CD4-positive, alpha-beta T cell treated with Interleukin-12 subunit alpha and Interleukin-12 subunit beta, for 1 hour (primary cell): ENCODE measurements at regions not wholly inside any gene's neighbourhood (a gene's known extent, or its start where the extent isn't known, plus 50 kb on each side); places are given as distances from the start of the nearest gene placed in this dataset.
"Not testable (repeated sequence)": the region's sequence is repeated elsewhere in the genome, so short reads cannot be mapped to it uniquely, and the experiment has no call there.

Experiments used
- DNase-seq: peaks from one replicate; pipeline ENCODE4 v3.0.0-alpha.2; 2020

DNA sequence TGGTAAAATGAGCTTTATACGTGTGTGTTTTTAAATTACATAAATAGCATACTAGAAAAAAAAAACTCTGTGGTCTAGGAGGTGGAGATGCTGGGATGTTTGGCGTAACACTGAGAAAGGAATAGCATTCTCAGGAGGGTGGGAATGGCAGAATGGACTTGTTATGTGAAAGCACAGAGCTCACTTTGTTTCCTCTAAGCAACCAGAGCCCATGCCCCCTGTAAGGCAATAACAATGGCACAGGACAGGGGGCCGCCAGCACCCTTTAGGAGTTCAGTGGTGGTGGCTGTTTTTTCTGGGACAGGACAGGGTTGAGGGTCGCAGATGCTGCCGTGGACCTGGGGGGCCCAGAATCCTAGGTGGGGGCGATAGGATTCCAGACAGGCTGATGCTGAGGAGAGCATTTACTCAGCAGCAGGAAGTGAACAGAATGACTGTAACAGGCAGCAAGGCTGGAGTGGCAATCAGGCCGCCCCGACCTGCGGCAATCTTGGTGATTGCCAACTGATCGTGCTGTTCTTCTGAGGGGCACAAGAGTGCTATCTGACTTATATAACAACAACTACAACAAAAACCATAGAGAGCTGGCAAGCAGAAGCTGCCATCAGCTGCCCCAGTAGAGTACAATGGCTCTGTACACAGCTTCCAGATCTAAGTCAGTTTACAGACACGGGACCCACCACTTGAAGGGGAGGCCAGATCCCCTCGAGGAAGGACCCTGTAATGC is 160.4 kb downstream of the UACA start:
- no peak for DNase-seq

DNA sequence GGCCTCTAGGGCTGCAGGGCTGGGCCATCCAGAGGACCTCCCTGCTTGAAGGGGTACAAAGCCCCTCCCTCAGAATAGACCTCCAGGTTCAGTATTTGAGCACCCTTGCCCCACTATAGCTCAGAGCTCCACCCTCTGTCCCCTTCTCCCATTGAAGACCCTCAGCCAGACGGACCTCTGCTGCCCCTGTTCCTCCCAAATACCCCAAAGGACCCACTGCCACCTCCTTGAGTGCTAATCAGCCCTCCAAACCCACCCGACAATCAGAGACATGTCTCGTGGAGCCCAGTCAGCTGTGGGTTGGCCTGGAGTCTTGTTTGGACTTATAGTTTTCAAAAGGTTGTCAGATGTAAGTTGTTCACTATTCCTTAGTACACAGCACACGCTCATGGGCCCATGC is 161.1 kb downstream of the UACA start:
- no peak for DNase-seq

DNA sequence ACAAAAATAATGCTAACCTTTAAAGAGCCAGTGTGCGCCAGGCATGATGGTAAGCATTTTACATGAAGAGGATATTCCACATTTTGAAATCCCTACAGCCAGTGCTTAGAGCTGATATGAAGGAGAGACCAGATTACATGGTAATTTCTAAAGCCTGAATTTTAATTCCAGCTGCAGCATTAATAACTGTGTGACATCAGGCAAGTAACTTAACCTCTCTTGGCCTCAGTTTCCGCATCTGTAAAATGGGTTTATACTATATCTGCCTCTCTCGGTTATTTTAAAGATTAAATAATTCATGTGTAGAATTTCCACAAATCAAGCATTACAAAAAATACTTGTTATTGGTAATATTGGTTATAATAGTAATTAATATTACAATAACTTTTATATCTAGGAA is 165.4 kb downstream of the UACA start:
- no peak for DNase-seq

DNA sequence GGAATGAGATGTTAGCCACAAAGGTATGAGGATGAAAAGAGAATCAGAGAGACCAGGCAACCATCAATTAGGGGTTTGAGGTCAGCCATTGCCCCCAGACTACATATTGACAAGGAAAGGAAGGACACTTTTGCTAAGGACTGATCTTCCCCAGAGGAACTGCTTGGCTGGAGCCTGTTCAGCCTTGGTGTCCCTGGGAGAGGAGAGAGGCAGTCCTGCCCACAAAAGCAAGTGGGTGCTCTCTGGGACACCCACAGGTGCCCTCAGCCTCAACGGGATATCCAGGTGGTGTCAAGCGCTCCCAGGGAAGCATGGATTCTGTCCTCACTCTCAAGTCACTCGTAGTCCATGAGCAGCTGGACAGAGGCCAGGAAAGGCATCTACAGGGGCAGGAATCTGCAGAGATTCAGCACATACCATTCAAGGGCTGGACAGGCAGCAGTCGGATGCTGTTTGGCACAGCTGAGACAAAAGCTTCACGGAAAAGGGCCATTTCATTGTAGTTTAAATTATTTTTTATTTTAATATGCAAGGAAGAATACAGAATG is 166.2 kb downstream of the UACA start:
- no peak for DNase-seq

DNA sequence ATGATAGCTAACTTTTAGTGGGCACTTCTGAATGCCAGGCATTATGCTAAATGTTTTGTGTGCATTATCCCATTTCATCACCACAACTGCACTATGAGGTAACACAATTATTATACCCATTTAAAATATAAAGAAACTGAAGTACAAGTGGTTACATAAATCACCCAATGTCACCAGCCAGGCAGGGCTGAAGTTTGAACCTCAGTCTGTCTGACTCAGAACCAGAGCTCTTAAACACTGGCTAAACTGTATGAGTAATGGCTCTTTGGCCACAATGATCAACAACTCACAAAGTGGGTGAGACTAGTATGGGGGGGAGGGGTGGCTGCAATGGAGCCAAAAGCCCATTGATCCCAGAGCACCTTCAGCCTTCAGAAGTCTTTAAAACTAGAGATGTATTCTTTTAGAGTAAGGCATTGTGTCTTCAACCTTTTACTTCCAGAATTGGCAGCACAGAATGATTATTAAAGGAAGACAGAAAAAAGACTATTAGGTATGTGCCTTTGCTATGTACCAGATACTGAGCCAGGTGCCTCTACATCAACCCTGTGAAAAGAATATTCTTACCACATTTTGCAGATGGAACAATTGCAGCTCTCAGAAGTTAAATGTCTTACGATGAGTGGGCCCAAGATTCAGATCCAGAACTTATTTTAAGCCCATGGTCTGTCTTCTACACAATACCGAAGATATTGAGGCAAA is 166.9 kb downstream of the UACA start:
- DNase-seq = no peak

DNA sequence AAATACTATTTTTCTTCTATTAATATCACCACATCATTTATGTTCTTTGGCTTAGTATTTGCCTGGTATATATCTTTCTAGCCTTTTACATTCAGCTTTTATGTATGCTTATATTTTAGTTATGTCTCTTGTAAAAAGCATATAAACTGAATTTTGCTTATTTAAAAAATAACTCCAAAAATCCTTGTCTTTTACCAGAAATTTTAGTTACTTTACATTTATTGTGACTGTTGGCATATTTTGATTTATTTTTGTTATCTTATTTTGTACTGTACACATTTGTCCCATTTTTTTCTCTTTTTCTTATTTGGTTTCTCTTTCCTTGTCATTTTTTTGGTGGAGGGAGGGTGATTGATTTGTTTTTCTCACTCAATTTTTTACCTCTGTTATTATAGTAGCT is 169.6 kb downstream of the UACA start:
- DNase-seq = no peak

DNA sequence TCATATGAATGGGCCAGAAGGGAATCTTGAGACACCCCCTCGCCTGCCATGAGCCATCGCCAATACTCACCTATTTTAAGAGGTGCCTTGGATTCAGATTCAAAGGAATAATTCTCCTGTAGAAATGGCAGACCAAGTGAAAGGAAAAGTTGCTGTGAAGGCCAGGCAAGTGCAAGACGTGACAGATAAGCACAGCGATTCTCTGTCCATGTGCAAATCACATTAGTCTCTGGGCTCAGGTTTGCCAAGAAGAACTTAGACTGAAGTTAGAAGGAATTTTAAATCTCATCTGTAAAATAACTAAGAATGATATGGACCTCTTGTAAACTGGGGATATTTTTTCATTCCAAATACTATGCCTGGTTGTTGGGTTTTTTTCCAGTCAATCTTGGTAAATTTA is 173.6 kb downstream of the UACA start:
- no peak for DNase-seq

DNA sequence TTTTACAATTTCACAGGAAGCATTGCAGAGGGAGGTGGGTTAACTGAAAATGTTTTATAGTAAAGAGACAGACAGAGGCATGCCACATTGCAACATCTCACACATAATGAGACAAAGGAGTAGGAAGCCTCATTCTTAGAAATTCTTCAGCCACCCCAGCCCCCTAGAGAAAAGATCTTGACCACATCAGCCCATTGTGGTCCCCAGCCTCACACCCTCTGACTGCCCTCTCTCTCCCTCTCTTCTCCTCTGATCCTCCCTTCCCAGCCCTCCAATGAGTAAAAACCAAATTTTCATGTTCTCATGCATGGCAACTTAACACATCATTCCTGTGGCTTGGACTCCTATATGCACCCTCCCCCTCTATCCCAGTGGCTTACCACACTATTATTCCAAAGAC is 174.1 kb downstream of the UACA start:
- DNase-seq = no peak

DNA sequence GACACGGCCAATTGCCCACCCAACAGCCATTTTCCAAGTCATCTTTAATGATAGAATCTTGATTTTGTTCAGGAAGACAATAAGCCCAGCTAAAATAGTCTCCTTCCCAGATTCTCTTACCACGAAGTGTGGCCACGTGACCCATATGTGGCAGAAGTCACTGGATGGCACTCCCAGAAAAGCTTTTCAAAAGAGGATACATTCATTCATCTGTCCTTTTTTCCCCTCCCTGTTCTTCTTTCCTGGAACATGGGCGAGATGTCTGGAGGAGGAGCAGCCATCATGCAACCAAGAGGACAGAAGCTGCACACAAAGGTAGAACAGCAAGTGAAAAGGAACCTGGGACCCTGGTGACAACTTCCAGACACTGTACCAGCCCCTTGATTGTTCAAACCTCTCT is 174.7 kb downstream of the UACA start:
- no peak for DNase-seq

DNA sequence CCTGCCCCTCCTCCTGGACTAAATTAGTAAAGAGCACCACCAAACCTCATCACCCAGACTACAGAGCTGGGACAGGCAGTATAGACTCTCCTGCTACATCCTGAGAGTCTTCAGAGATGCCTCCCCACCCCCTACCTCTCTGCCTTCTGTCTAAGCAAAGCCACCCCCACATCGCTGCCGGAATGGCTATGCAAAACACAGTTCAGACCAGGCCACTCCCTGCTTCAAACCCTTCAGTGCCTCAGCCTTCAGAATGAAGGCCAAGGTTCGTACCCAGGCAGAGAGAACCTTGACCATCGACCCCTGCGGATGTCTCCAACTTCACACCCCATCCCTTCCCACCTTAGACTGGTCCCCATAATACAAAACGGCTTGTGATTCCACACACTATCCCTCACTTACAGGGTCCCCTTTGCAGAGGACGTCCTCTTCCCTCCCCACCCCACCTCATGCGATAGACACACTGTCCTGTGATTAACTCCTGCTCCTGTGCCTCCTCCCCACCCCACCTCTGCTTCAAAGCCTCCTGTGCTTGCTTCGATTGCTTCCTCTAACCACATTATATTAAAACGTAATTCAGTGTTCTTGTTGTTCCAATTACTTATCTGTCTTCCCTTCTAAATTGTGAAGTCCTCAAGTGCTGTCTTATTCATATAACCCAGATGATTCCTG is 175.3 kb downstream of the UACA start:
- no peak for DNase-seq

DNA sequence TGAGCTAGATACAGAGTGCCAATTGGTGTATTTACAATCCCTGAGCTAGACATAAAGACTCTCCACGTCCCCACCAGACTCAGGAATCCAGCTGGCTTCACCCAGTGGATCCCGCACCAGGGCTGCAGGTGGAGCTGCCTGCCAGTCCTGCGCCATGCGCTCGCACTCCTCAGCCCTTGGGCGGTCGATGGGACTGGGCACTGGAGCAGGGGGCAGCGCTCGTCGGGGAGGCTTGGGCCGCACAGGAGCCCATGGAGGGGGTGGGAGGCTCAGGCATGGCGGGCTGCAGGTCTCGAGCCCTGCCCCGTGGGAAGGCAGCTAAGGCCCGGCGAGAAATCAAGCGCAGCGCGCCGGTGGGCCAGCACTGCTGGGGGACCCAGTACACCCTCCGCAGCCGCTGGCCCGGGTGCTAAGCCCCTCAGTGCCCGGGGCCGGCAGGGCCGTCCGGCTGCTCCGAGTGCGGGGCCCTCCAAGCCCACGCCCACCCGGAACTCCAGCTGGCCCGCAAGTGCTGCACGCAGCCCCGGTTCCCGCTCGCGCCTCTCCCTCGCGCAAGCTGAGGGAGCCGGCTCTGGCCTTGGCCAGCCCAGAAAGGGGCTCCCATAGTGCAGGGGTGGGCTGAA is 176.2 kb downstream of the UACA start:
- DNase-seq = not testable (repeated sequence)

DNA sequence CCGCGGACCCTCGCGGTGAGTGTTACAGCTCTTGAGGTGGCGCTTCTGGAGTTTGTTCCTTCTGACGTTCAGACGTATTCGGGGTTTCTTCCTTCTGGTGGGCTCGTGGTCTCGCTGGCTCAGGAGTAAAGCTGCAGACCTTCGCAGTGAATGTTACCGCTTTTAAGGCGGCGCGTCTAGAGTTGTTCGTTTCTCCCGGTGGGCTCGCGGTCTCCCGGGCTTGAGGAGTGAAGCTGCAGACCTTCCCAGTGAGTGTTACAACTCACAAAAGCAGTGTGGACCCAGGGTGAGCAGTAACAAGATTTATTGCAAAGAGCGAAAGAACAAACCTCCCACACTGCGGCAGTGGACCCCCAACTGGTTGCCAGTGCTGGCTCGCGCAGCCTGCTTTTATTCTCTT is 177.1 kb downstream of the UACA start:
- no peak for DNase-seq

DNA sequence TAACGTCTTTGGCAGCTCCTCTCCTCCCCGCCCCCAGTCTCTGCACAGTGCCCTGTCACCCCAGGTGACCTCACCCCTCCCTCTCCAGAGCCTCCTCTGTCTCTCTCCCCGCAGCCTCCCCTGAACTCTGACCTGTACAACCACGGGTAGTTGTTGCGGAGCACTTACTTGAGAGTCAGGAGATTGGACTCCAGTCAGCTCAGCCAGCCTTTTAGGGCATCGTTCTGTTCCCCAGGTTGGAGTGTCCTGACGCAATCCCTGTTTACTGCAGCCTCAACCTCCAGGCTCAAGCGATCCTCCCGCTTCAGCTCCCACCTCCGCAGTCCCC is 177.7 kb downstream of the UACA start:
- DNase-seq = no peak

DNA sequence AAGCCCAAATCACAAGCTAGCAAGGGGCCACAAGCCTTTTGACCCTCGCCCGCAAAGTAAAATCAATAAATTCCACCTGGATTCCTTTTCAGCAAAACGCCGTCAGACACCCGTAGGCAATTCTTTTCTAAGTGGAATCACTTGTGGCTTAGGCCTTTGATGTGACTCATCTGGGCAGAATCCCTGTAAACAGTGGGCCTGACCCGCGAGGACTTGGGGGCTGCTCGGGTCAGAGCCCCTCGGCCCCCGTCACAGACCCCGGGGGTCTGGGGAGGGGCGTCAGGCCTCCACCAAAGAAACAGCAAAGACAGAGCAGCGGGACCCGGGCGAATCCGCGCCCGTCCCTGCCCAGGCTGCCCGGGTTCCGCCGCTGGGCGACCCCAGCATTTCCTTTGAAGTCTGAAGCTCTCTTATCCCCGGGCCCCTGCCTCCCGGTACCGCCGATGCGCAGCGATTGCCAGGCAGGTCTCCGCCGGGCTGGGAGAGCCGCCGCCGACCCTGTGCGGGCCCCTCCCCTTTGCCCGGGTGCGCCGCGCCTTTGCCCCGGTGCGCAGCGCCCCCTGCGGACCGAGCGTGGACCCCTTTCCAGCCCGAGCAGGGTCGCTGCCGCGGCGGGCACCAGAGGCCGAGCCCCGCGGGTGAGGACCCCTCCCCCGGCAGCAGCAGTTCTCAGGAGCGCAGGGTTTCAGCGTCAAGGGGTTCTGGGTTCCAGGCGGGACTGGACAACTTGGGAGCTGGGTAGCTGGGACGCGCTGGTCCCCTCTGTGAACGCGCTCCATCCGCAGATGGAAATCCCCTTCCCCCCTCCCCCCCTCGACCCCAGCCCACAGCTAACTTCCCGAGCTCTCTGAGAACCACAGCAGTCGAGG is 178.3 kb downstream of the UACA start:
- peak; percentile 23 for DNase-seq

DNA sequence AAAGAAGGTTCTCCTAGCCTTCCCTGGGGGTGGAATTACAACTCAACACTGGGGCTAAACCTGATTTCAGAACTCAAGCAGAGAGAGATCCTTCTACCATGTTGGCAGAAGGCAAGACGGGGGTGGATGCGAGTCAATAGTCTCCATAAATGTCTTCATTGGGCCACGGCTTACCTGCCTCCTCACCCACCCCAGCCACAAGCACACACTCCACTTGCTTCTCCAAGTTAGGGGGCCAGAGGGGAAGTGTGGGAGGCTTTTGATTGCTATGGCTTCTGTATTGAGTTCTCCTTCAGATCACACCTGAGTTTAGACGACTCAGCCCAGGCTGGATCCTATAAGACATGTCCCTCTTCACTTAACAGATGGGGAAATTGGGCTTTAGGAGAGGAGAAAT is 178.9 kb downstream of the UACA start:
- DNase-seq = no peak

DNA sequence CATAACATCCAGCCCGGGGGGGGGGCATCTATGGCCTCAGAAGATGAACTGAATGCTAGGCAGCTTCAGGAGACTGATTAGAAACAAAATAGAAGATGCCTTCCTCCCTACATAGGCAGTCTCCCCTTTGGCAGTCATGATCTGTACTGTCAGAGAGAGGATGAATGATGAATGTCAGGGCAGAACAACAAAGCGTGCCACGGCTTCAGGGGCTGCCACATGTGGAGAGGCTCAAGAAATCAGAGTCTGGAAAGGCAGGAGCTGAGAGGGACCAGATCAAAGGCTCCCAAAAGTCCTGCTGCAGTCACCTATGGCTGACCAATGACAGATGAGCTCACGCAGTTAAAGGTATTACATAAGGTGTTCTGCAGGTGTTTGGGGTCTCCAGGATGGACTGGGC is 180.4 kb downstream of the UACA start:
- DNase-seq = no peak

DNA sequence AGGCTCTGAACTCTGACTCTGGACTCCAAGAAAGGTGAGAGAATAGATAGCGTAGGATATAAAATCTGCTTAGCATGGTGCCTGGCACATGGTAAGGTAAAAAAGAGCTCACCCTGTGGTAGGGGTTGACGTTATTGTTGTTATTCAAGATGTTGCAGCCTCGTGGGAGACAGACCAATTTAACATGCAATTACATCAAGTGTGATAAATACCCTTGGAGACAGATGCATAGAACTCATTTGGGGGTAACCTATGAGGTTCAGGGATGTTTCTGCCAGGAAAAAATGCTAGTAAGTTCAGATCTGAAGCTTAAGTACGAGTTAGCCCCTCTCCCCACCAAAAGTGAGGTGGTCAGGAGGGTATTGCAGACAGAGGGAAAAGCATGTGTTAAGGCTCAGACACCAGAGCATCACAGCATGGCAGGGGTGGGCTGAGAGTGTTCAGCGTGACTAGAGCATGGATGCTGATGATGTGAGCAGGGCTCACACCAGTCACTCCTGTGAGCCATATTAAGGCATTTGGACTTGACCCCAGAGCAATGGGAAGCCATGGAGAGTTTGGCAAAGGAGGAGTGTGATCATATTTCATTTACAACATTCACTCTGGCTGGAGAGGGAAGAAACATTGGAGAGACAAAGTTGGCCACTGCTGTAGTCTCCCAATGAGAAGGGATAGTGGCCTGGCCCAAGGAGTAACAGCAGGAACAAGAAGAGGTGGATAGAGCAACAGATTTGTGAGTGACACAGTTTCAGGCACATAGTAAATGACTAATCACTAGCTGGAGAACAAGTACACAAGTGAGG is 181.0 kb downstream of the UACA start:
- no peak for DNase-seq

DNA sequence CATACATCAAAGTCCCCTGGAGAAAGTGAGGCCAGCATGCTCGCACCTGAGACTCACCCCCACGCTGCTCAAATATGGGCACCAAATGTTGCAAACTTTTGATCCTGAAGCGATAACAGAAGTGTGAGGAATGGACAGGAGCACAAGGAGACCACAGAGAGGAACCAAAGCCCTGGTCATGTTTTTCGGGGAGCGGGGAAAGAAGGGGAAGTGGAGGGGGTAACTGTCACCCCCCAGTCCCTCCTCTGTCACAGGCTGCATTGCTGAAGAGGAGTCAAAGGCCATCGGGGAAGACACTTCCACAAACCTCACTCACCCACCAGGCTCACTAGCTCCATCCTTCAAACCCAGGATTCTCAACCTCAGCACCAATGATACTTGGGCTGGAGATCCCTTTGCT is 182.4 kb downstream of the UACA start:
- no peak for DNase-seq

DNA sequence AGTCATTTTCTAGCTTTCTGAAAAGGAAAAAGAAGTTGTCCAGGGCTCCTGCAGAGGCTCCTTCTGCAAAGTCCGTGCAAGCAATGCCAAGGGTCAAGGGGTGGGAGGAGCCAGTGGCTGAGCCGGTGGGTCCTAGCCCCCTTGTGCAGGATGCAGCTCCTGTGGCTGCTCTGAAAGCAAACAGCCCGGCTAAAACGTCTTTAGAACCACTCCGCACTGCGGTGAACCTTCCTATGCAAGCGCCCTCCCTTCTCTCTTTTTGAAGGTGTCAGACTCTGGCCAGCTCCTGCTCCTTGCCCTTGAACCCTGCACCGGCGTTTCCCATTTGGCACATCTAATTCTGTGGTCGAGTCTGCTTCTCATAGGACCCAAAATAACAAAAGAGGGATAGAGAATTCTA is 183.1 kb downstream of the UACA start:
- DNase-seq = no peak

DNA sequence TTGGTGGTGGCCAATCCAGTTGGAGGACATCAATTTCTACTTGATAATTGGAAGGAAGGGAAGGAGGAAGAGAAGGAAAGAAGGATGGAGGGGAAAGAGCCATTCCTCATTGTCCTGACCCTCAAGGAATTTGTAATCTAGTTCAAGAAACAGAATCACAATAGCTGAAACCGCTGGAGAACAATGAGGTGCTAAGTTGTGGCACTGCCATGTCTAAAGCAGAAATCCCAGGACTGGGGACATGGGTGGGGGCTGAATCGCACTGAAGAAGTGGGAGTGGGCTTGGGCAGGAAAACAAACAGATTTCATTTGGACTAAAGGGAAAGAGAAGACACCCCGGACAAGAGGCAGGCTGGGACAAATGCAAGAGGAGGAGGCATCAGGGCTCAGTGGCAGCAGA is 183.6 kb downstream of the UACA start:
- DNase-seq = no peak

DNA sequence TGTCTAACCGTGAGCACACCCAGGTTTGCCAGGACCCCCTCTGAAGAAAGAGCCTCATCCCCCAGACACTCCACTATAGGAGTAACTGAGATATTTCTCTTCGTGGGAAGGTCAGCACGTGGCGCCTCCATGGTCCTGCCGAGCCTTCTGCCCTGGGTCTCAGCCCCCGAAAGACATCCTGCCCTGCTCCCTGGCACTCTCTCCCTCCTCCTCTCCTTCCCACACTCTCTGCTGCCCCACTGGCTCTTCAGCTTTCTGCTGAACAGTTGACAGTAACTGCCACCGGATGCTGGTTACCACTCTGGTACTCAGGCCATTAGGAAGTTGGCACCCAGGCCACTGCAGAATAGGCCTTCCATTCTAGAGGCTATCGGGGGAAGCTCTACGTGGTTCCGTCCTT is 185.2 kb downstream of the UACA start:
- DNase-seq = no peak

DNA sequence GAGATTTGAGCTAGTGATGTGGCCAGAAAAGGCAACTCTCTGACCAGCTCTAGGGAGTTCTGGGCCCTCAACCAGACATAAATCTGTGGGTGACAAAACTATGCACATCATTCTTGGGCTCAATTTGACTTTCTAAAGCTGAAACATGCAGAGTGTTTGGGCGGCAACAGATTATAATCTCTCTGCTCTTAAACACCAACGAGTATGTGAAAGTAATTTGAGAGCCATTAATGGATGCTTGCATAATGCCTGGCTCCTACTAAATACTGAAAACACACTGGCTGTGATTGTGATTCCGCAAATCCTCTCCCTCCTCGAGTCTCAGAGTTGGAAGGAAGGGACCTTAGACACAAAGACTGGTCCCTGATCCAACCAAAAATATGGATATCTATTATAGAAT is 186.7 kb downstream of the UACA start:
- DNase-seq = no peak
